GM12872 (cell line): ENCODE measurements at regions not wholly inside any gene's neighbourhood (a gene's known extent, or its start where the extent isn't known, plus 50 kb on each side); places are given as distances from the start of the nearest gene placed in this dataset.

Source experiments
- TF ChIP-seq, protein P1 (sequence below): IDR thresholded peaks from 3 replicates; pipeline ENCODE4 v1.5.1; 2011; ENCODE audit warnings: low read depth, mild to moderate bottlenecking, low read length, moderate library complexity; ENCODE audit not compliant: insufficient read depth

DNA sequence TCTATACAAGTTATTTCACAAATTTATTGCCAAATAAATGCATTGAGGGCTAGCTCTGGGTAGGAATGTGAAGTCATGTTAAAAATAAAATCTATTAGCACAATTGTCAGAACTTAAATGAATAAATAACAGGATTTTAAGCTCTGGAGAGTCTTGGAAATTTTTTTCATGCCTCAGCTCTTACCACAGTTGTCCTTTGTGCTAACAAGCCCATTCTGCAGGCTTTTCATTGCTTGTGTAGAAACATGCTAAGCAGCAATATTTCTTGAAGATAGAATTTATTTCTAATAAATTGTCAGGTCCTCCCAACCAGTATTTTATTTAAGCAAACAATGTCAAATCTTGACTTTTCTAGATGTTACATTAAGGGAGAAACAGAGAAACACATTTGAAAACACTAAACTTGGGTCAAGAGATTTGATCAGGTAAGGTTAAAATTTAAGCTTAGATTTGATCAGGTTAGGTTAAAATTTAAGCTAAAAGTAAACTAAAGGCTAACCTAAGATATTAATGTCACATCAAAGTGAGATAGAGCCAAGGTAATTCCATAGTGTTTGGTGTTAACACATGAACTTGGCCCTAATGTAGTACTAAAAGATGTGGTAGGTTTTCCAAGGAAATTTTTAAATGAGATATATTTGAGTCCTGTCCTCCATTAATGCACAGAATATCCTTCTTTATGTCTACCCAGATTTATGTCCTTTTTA is 179.1 kb upstream of the IL1RAPL1 start:
- TF ChIP-seq, protein P1, sequence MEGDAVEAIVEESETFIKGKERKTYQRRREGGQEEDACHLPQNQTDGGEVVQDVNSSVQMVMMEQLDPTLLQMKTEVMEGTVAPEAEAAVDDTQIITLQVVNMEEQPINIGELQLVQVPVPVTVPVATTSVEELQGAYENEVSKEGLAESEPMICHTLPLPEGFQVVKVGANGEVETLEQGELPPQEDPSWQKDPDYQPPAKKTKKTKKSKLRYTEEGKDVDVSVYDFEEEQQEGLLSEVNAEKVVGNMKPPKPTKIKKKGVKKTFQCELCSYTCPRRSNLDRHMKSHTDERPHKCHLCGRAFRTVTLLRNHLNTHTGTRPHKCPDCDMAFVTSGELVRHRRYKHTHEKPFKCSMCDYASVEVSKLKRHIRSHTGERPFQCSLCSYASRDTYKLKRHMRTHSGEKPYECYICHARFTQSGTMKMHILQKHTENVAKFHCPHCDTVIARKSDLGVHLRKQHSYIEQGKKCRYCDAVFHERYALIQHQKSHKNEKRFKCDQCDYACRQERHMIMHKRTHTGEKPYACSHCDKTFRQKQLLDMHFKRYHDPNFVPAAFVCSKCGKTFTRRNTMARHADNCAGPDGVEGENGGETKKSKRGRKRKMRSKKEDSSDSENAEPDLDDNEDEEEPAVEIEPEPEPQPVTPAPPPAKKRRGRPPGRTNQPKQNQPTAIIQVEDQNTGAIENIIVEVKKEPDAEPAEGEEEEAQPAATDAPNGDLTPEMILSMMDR, result no peak

DNA sequence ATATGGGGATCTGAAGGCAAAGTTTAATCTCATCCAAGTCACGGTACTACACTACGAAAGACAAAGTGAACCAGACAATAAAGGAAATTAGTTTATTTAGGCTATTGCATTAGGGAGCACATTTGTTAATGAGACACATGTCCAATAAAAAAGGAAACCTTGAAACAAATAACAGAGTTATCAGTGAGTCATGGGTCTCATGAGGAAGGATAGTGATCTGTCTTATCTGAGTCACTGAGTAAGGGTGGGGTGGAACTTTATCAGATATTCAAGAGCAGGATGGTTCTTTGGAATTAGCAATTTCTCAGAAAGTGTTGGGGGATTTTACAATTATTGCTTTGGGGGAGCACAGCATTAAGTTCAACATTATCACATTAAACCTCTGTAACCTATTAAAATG is 188.9 kb upstream of the IL1RAPL1 start:
- TF ChIP-seq, protein P1, result no peak

DNA sequence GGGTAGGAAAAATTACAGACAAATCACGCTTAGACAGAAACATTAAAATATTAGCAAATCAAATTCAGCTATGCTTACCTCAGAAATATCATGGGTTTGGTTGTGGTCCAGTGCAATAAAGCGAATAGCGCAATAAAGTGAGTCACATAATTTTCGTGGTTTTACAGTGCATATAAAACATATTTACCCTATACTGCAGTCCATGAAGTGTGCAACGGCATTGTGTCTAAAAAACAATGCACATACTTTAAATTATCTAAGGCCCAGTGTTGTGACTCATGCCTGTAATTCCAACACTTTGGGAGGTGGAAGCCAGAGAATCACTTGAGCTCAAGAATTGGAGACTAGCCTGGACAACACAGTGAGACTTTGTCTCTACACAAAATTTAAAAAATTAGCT is 195.7 kb upstream of the IL1RAPL1 start:
- TF ChIP-seq, protein P1, result no peak

DNA sequence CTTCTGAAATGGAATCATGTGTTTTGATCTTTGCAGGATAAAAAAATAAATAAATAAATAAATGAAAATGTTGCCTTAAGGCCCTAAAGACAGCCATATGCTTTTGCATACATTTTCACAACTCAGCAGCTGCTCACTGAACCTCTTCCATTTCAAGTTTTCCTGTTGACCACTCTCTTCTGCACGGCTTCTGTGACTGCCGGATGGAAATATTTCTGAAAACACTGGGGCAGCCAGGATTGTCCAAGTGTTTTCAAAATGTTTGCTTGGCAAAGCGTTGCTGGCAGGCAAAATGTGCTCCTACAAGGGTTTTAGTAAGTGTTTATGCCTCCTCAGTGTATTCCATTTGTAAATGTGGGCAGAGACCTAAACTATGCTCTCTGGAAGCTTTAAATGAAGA is 208.1 kb upstream of the IL1RAPL1 start:
- TF ChIP-seq, protein P1, result no peak

DNA sequence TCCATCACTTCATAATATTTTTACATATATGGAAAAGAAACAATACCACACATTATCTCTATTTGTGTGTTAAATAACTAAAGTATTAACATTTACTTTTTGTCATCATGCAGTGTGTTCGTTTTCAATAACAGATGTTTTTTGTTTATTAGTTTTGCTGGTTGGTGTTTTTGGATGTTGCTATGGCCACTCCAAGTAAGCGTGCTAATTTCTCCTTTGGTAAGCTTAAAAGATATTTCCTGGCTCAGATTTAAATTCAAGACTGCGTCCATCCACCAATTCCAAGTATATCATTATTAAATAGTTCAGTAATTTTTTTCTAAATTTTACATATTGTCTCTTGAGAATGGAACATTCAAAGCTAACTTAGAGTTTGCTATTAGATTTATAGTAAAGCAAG is 235.4 kb upstream of the IL1RAPL1 start:
- TF ChIP-seq, protein P1, result no peak

DNA sequence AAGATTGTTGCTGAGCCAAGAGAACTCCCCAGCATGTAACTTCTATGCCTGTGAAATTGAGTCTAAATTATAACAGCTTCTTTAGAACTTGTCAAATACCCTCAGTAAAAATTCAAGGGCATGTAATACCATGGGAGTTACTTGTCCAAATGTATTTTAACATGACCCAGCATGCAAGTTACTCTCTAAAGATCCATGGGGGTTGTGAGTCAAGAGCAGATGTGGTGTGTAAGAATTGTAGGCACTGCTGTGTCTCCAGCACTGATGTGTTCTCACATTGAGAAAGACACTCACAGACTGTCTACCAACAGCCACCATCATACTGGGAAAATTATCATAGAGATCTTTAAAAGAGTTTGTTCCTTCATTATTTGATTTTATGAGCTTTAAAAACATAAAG is 237.4 kb upstream of the IL1RAPL1 start:
- TF ChIP-seq, protein P1, result no peak

DNA sequence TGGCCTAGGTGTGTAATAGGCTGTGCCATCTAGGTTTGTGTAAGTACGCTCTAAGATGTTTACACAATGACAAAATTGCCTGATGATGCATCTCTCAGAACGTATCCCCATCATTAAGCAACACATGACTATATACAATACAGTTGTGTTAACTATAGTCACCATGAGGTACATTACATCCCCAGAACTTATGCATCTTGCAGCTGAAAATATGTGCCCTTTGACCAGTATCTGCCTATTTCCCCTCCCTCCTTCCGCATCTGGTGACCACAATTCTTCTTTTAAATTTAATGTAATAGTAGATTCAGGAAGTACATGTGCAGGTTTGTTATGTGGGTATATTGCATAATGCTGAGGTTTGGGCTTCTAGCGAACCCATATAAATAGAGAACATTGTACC is 239.8 kb upstream of the IL1RAPL1 start:
- TF ChIP-seq, protein P1, result no peak
